Breast epithelium (tissue), 4 donors: ENCODE measurements at regions not wholly inside any gene's neighbourhood (a gene's known extent, or its start where the extent isn't known, plus 50 kb on each side); places are given as distances from the start of the nearest gene placed in this dataset.

Source experiments
- DNase-seq, 2 donors: peaks; one replicate each; pipeline ENCODE4 v3.0.0-alpha.2; 2019; ENCODE audit warnings: low spot score in 2 of 2
- H3K27ac ChIP-seq, 2 donors: fragments of 200-600 bp; sonication (generic) in 1 of 2; one replicate each; pipeline ENCODE4 v1.5.1; 2016 to 2019; ENCODE audit warnings: mild to moderate bottlenecking in 1 of 2
- H3K27me3 ChIP-seq, 2 donors: fragments of 200-600 bp; sonication (generic) in 1 of 2; one replicate each; pipeline versions ENCODE4 v1.5.1 to v1.6.0; 2017 to 2019; ENCODE audit warnings: control low read depth in 1 of 2, mild to moderate bottlenecking in 1 of 2
- H3K36me3 ChIP-seq: fragments of 200-600 bp; one replicate; pipeline ENCODE4 v1.5.1; 2019
- H3K4me1 ChIP-seq, 2 donors: fragments of 200-600 bp; sonication (generic); one replicate each; pipeline ENCODE4 v1.5.1; 2016 to 2019; ENCODE audit warnings: control low read depth in 1 of 2
- H3K4me3 ChIP-seq, 3 donors: fragments of 200-600 bp; sonication (generic); 1 replicate in 2 of 3; 2 replicates in 1 of 3; pipeline ENCODE4 v1.5.1; 2016 to 2019; ENCODE audit warnings: mild to moderate bottlenecking in 3 of 3, moderate library complexity in 2 of 3
- H3K9me3 ChIP-seq, 2 donors: fragments of 200-600 bp; sonication (generic) in 1 of 2; one replicate each; pipeline ENCODE4 v1.5.1; 2016 to 2019; ENCODE audit warnings: control low read depth in 1 of 2
- POLR2A ChIP-seq: fragments of 450-650 bp; IDR thresholded peaks from one replicate; pipeline ENCODE4 v1.6.1; 2016; ENCODE audit warnings: antibody characterized with exemption, mild to moderate bottlenecking, moderate library complexity
- POLR2AphosphoS5 ChIP-seq, 3 donors: sonication (generic); formaldehyde crosslinking; IDR thresholded peaks; one replicate each; pipeline ENCODE4 v1.6.1; 2017; ENCODE audit warnings: antibody characterized with exemption in 3 of 3
- intact Hi-C: fragments of 100-400 bp; cut with DNase I; formaldehyde crosslinking; loops from one replicate; pipeline ENCODE4 v1.15.1; 2023; ENCODE audit warnings: low total_unique reads
- TF ChIP-seq, protein P1 (sequence below), 3 donors: fragments of 450-650 bp; IDR thresholded peaks; one replicate each; pipeline ENCODE4 v1.5.1; 2016 to 2017; ENCODE audit warnings: antibody characterized with exemption in 3 of 3, mild to moderate bottlenecking in 3 of 3, moderate library complexity in 3 of 3

DNA sequence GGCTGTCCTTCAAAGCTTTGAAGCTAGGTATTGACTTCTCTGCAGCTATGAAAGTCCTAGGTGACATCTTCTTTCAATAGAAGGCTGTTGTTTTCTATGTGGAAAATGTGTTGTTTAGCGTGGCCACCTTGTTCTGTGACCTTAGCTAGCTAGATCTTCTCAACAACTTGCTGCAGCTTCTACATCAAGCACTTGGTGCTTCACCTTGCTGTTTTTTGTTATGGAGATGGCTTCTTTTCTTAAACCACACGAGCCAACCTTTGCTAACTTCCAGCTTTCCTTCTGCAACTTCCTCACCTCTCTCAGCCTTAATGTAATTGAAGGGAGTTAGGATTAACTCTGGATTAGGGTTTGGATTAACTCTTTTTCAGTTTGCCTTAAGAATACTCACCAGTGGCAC lies 128.6 kb upstream of the MMS22L start:
- H3K4me3 ChIP-seq, result no peak overlapping the region
- H3K4me1 ChIP-seq, result no peaks in the 10 kb centered on the region
- no peaks in the 10 kb centered on the region for H3K9me3 ChIP-seq
- no peak overlapping the region for H3K27ac ChIP-seq
- no peak for DNase-seq
- no peaks in the 10 kb centered on the region for H3K36me3 ChIP-seq
- no peaks in the 10 kb centered on the region for H3K27me3 ChIP-seq
- intact Hi-C loops, result no loop called here
- TF ChIP-seq POLR2A, result no peak
- no peak for TF ChIP-seq POLR2AphosphoS5 (IDR thresholded peaks at IDR 0.05)
- TF ChIP-seq, protein P1, sequence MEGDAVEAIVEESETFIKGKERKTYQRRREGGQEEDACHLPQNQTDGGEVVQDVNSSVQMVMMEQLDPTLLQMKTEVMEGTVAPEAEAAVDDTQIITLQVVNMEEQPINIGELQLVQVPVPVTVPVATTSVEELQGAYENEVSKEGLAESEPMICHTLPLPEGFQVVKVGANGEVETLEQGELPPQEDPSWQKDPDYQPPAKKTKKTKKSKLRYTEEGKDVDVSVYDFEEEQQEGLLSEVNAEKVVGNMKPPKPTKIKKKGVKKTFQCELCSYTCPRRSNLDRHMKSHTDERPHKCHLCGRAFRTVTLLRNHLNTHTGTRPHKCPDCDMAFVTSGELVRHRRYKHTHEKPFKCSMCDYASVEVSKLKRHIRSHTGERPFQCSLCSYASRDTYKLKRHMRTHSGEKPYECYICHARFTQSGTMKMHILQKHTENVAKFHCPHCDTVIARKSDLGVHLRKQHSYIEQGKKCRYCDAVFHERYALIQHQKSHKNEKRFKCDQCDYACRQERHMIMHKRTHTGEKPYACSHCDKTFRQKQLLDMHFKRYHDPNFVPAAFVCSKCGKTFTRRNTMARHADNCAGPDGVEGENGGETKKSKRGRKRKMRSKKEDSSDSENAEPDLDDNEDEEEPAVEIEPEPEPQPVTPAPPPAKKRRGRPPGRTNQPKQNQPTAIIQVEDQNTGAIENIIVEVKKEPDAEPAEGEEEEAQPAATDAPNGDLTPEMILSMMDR (IDR thresholded peaks at IDR 0.05), result no peak

DNA sequence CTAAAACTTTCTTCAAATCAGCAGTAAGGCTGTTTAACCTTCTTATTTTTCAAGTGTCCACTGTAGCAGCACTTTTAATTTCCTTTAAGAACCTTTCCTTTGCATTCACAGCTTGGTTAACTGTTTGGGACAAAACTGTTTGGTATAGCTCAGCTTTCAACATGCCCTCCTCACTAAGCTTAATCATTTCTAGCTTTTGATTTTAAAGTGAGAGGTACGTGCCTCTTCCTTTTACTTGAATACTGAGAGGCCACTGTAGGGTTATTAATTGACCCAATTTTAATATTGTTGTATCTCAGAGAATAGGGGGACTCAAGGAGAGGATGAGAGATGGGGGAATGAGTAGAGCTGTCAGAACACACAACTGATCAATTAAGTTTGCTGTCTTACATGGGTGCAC lies 129.5 kb upstream of the MMS22L start:
- intact Hi-C loops, result no loop called here

DNA sequence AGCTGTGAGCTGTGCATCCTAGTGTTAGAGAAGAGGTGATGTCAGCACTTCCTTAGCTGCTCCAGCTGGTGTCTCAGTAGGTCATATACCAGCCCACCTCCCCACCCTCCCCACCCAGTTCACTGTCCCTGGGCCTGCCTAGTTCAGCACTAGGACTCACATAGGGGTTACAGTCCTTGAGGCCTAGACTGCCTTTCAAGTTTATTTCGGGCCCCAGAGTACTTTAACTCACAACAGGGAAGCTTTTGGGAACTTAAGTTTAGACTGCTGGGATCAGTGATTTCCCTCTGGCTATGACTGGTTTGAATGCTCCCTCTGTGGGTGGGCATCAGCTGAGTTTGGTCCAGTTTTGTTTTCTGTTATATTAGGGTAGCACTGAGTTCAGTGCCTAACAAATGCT lies 139.2 kb upstream of the MMS22L start:
- intact Hi-C loops, result no loop called here
- DNase-seq, result no peak
- H3K36me3 ChIP-seq, result no peaks in the 10 kb centered on the region
- H3K9me3 ChIP-seq, result peaks cover 0 to 6% of the 10 kb centered on the region in 2 donors
- TF ChIP-seq POLR2AphosphoS5 (IDR thresholded peaks at IDR 0.05), result no peak
- TF ChIP-seq, protein P1 (IDR thresholded peaks at IDR 0.05), result no peak
- TF ChIP-seq POLR2A, result no peak
- H3K27ac ChIP-seq, result no peak overlapping the region
- H3K4me1 ChIP-seq, result no peaks in the 10 kb centered on the region
- H3K4me3 ChIP-seq, result no peak overlapping the region
- no peaks in the 10 kb centered on the region for H3K27me3 ChIP-seq

More for the DNA sequence above, 129.5 kb upstream of the MMS22L start:
- TF ChIP-seq, protein P1 (IDR thresholded peaks at IDR 0.05), result no peak
- TF ChIP-seq POLR2AphosphoS5 (IDR thresholded peaks at IDR 0.05), result no peak
- no peak for TF ChIP-seq POLR2A
- Histone ChIP-seq H3K4me3 (no peak overlapping the region), H3K9me3 (no peaks in the 10 kb centered on the region), H3K4me1 (no peaks in the 10 kb centered on the region), H3K27me3 (no peaks in the 10 kb centered on the region), H3K36me3 (no peaks in the 10 kb centered on the region), H3K27ac (no peak overlapping the region)
- no peak for DNase-seq

DNA sequence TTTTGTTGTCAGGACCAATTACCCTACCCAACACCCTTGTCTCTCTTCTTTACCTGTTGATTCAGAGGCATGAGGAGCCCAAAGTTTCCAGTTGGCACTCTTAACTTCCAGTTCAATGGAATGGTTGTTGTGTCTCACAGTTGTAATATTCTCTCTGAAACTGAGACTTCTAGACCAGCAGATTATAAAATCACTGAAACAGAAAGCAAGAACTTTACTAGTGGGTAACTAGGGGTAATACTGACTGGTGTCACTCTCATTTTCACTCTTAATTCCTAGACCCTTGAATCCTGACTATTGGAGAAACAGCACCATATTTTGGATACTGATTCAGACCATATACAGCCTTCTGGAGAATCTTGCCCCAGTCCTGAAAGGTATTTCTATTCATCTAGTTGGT lies 140.2 kb upstream of the MMS22L start:
- Histone ChIP-seq H3K9me3 (peaks cover 0 to 6% of the 10 kb centered on the region in 2 donors), H3K36me3 (no peaks in the 10 kb centered on the region), H3K4me1 (no peaks in the 10 kb centered on the region)

DNA sequence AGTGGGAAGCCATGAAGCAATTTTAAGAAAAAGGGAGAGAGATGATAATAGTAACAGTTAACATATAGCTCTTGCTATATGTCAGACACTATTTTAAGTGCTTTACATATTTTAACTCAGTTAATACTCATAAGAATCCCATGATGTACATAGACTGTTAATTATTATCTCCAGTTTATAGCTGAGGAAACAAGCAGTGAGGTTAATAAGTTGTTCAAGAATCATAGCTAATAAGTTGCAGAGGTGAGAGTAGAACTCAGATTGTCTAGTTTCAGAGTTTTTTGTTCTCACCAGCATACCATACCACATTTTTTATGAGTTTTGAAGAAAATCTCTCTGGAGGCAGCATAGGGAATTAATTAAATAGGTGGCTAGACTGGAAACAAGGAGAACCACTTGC lies 144.6 kb upstream of the MMS22L start:
- H3K27me3 ChIP-seq, result no peaks in the 10 kb centered on the region
- no peak overlapping the region for H3K27ac ChIP-seq
- H3K4me1 ChIP-seq, result no peaks in the 10 kb centered on the region
- no peak overlapping the region for H3K4me3 ChIP-seq
- no peaks in the 10 kb centered on the region for H3K9me3 ChIP-seq
- no peak for DNase-seq
- intact Hi-C loops, result no loop called here
- H3K36me3 ChIP-seq, result no peaks in the 10 kb centered on the region
- TF ChIP-seq, protein P1 (IDR thresholded peaks at IDR 0.05), result no peak
- TF ChIP-seq POLR2A (no peak), POLR2AphosphoS5 (IDR thresholded peaks at IDR 0.05) (no peak)

More for the DNA sequence above, 140.2 kb upstream of the MMS22L start:
- intact Hi-C loops, result no loop called here
- no peak overlapping the region for H3K4me3 ChIP-seq
- TF ChIP-seq POLR2A (no peak), POLR2AphosphoS5 (IDR thresholded peaks at IDR 0.05) (no peak)
- TF ChIP-seq, protein P1 (IDR thresholded peaks at IDR 0.05), result no peak
- H3K27me3 ChIP-seq, result no peaks in the 10 kb centered on the region
- DNase-seq, result no peak
- no peak overlapping the region for H3K27ac ChIP-seq
